COLO829 (cell line): ENCODE measurements at regions not wholly inside any gene's neighbourhood (a gene's known extent, or its start where the extent isn't known, plus 50 kb on each side); places are given as distances from the start of the nearest gene placed in this dataset.

Experiments
- DNase-seq: peaks from one replicate; pipeline ENCODE4 v3.0.0; 2012; ENCODE audit warnings: low spot score

DNA sequence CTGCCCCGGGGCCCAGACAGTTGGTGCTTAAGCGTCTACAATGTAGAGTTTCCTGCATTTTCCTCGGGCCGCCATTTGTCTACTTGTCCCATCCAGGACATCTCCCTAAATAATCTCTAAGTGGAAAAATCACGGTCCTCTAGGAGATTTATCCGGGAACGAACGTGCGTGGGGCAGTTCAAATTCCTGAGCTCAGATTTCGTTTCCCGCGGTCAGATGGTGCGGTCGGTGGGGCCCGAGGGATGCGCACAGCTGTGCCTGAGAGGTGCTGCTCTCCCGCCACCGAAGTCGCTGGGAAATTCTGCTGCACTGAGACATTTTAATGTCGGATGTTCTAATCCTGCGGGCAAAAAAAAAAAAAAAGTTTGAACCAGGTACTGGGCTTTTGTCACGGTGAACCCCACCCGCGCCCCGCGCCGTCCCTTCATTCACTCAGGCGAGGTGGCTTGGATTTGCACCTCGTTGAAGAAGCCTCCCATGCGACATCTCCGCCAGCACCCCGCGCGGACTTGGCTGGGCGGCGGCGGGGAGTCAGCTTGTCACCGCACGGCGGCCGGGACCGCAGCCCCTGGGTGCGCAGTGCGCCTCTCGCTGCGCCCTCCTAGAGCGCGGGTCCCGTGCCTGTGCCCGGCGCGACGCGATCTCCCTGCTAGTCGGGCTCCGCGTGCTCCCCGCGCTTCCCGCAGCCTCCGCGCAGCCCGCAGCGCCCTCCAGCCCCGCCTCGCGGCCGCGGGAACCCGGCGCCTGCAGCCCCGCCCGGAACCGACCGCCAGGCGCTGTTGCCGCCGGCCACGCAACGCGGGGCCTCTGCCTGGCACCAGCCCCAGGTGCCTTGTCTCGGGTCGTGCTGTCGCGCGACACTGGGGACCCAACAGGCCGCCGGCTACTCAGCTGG, 191.9 kb upstream of the TCF4 start:
- no peak for DNase-seq

DNA sequence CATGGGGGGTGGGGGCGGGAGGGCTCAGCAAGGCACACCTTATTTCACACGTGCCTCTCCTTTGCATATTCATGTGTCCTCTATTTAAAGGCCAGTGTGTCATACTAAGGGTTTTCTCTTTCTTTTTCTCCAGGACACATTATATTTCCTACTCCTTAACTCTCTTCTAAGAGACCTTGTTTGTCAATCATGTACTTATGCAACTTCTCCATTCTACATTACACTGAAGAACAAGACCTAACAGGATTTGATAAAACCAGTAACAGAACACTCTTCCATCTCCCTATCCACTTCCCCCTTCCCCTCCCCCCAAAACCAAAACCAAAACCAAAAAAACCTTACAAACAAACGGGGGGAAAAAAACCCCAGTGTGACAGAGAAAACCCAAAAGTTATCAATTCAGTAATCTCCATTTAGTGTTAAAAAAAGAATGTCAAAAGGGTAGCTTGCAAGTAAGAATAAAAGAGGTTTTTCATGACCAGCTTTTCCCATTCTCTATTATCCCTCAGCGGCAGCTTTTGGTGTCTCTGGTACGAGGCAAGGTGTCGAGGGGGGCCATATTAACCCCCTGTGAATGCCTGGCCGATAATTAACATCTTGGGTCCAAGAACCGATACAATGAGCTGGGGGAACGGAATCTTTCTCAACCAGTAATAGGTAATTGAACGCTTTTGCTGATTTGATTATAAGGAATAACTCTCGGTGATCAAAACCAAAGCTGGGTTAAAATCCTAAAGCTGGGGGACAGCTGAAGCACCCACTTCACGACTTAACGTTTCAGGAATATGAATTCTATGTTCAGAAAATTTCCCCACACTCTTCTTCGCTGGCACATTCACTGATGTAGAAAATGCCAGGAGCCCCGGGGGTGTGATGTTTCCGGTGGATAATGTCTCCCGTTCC, 191.0 kb upstream of the TCF4 start:
- no peak for DNase-seq

DNA sequence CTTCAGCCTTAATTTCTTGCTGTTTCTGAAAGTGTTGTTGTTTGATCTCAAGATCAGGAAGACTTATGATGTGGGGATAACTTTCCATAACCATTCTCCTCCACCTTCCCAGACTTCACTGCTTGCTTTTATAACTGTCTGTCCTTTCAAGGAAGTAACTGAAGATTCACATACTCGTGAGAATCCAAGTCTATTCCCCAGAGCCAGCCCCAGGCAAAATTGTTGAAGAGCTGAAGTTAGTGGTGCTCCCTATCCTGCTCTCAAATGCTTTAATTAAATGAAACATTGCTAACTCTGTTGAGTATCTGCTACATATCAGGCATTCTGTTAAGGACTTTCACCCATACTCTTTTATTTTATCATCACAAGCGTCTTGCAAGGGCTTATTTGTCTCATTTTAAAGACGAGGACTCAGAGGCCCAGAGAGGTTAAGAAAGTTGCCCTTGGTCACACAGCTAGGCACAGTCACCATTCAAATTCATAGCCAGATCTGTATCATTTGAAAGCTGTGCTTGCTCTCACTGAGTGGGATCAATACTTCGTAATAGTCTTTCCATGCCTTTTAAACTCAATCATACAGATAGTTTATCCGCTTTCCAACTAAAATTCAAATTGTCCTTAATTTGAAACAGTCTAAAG, 189.8 kb upstream of the TCF4 start:
- DNase-seq = no peak

DNA sequence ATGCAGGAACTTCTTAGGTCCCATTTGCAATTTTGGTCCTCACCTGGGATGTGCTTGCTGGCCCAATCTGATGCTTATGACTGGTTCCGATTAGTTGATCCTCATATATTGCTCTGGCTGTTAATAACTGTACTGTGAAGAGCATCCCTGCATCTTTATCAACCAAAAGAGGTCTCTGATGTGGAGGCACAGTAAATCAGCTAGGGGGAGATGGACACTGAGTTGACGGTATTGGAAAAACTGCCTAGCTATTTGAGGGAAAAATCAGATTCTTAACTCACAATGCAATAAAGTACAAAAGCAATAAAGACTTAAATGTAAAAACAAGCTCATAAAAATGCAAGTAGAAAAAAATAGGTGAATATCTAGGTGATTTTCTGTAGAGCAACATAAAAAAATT, 188.0 kb upstream of the TCF4 start:
- no peak for DNase-seq

DNA sequence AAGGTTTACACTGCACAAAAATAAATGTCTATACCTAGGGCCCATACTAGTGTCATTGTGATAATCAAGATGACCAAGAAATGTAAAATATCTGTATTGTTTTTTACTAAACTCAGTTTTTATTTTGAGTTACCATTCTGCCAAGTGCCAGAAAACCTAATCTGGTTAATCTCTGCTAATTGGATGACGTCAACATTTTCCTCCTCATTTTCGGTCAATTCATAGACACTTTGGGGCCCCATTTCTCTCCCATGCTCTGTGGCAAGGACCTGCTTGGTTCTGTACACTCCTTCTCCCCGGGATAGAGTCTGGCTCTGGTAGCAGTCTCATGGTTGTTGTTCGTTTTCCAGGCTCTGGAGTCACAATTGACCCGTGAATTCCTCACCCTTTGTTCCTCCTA, 186.5 kb upstream of the TCF4 start:
- no peak for DNase-seq

DNA sequence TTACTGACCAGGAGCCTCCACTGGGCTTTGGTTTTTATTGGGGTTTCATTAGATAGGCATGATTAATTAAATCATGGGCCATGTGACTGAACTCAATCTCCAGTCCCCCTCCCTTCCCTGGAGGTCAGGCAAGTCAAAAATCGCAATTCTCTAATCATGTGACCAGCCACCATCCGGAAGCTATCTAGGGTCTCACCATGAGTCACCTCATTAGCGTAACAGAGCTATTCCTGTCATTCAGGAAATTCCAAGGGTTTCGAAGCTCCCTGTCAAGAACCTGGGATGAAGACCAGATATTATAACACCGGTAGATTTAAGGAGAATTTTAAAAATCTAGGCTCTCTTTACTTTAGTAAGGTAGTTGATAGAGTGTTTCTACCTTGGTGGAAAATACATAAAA, 180.3 kb upstream of the TCF4 start:
- DNase-seq = no peak

DNA sequence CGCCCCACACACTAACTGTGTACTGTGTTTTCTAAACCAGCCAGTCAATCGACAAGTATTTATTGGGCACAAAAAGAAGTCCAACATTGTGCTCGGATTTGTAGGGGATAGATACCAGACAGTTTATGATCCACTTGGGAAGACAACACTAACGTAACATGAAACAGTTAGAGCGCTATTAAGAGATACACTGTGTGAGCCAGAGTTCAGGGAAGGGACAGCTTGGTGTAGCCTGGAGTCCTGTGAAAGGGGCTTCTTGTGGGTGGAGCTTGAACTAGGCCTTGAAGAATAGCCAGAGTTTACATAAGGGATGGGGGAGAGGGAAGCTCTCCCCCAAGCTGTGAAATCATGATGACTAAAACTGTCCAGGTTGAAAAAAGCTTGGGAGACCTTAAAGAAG, 176.4 kb upstream of the TCF4 start:
- no peak for DNase-seq

DNA sequence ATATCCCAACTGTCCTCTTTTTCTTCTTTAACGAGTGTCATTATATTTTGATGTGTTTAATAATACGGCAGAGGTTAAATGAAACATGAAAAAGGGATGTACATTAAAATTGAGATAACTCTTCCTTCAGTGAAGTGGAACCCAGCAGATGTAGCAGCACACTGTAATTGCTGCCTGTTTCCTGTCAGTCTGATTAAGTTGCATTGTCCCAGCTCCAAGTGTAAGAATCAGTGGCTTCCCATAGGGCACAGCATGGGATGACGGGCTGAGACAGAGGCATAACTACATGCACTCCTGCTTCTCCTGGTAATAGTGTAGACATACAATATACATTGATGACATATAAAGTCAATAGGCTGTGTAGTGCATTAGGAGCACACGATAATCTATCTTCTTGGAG, 175.8 kb upstream of the TCF4 start:
- DNase-seq = no peak

DNA sequence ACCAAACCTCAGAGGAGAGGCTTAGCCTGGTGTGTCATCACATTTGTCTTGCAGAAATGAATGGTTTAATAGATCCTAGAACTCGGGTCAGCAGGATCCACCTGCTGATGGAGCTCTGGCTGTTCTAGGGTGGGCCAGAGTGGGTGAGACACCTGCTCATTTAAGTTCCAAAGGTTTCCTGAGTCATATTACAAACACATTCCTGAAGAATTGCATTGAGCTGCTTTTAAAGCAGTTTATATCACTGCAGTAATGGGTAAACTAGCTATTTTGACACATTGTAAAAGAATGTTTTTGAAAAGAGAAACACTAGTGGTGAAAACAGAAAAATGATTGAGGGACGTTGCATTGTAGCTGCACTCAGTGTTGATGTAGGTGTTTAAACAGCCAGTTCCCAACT, 175.3 kb upstream of the TCF4 start:
- no peak for DNase-seq

DNA sequence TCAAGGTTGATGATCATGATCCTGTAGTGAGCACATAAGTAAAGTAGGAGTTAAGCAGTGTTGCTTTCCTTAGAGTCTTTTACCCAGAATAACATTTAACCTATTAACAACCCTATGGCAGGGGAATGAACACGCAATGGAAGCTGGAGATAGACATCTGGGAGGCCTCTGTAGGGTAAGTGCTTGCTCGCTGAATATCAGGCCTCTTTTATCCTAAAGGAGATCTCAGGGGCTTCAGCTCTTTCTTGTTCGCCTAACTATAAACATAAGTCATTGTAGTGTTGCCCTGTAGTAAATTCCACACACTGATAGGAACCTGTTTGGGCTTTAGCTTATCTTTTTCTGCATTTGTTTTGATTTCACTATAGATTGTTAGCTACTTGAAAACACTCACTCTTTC, 174.4 kb upstream of the TCF4 start:
- DNase-seq = no peak

DNA sequence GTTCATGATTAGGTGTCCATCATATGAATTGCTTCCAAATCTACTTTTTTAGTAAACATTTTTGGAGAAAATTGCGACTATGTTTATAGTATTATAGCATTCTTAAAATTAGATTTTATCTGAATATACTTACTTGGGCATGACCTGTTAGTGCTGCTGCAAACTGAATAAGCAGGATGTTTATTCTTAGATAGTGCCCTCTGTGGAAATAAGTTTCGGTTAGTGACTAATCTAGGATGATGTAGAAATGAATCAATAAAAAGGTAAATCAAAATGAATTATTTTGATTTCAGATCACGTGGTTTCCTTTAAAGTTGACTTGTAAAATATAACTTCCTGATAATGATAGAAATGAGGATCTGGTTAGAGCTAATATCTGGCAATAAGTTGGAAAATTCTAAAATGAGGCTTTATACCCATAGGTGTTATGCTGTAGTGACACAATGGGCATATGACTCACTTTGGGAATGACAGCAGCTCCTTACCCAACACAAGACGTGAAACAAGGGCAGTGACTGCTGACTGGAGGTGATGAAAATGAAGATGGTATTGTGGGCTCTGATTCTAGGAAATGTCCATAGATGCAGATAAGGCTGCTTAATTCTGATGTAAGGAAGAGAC, 165.8 kb upstream of the TCF4 start:
- DNase-seq = no peak

DNA sequence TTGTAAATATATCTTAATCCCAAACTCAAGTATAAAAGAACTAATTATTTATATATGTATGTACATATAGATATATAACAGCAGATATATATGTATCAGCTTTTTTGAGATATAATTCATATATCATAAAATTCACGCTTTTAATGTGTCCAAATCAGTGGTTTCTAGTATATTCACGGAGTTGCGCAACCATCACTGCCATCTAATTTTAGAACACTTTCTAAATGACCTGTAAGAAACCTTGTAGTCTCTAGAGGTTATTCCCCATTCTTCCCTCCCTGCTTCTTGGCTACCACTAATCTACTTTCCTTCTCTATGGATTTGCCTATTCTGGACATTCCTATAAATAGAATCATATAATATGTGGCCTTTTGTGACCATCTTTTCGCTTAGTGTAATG, 163.5 kb upstream of the TCF4 start:
- no peak for DNase-seq

DNA sequence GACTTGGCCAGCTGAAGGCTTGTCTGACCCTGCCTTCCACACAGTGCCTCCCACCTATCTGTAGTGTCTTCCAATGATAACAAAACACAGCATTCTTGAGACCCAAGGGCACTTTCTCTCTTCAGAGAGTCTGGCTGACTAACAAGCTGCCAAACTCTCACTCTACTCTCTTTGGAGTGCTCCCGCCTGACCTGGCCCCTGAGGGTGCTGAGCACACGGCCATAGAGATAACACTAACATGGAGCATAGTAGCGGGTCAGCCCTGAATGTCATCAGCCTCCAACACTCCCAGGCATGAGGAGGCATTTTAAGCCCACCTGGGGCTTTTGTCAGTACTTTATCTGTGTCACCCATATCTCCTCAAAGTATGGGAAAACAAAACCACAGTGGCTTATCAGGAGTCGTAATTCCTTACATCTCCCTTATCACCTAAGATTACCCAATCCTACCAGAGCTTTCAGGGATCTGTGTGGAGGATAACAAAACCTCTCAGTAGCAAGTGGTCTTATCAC, 160.3 kb upstream of the TCF4 start:
- DNase-seq = no peak

DNA sequence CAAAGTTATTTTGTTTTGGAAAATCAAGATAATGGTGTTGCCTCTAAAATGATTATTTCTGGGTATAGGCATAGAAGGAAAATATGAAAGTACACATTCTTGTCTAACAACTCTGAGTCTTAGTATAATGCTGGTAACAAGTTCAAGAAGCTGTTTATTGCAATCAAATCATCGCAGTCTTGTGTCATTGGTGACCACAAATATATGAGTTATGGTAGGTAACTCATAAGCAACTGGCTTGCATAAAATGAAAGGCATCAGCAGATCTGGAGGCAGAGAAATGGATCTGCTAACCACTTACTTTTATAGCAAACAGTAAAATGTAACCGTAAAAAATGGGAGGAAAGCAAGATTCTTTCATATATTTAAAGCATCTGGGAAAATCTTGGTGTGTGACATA, 156.2 kb upstream of the TCF4 start:
- DNase-seq = no peak

DNA sequence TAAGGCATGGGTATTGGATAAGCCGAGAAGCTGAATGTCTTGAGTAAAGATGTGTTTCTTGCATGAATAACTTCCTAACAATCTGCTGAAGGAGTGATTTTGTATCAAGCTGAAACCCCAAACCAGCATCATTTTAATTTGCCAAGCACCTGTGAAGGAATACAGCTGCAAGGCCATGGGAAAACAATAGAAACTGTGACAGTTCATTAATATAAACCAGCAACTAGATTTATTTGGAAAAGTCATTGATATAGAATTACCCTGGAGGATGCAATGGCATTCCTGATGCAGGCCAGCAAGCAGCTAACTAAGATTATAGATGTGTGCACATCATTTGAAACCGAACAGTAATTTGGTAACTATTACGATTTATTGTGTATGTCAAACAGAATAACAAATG, 155.7 kb upstream of the TCF4 start:
- DNase-seq = no peak

DNA sequence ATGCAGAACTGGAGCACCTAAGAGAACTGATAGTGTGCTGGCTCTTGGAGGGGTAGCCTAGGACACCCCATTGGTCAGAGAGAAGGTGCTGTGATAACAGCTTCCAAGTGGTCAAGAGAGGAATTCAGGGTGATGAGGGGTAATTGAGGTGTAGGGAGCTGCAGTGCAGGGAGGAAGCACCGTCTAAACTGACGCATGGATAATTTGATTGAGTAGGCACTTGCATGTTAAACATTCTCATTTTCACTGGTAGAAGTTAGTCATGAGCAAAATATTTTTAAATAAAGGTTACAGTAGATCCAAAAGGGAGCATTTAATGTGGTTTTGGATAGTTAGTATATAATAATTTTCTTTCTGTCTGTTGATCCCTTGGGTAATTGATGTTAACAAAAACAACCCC, 155.1 kb upstream of the TCF4 start:
- no peak for DNase-seq

DNA sequence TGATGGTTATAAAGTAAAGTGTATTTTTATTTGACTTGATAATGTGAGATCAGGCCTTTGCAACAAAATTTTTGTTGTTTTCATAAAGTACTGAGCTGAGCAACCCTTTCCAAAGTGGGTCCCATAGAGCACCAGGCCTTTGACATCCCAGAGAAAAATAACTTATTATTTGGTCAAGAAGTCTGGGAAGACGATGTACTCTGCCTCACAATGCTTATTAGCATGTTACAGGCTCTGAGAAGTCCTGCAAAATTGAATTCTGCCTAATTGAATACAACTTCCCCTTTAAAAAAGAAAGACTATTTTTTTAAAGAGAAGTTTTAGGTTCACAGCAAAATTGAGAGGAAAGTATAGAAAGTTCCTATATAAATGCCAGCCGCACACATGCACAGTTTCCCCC, 151.5 kb upstream of the TCF4 start:
- no peak for DNase-seq

DNA sequence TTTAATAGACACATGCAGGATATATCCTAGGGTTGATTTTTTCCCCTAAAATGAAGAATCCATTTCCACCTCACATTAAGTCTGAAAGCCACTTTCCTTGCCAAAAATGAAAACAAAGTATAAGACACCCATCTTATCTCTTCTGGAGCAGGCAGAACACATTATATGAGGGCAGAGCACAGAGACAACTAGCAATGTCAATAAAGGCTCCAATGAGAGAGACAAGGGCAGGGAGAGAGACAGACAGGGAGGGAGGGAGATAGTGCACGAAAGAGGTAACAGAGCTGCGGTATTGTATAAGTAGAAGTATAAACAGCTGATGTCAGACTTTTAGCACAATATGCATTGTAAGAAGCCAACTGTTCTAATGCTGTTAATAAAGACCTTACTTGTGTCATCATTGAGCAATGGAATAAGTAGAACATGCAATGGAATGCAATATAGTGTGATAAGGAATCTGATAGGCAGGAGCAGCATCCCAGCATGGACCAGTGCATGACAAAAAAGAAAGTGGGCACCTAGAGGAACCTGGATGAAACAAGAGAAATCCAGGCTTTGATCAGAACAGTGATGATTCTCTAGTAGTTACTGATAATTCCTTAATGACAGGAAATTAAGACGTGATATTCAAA, 150.6 kb upstream of the TCF4 start:
- DNase-seq = no peak

DNA sequence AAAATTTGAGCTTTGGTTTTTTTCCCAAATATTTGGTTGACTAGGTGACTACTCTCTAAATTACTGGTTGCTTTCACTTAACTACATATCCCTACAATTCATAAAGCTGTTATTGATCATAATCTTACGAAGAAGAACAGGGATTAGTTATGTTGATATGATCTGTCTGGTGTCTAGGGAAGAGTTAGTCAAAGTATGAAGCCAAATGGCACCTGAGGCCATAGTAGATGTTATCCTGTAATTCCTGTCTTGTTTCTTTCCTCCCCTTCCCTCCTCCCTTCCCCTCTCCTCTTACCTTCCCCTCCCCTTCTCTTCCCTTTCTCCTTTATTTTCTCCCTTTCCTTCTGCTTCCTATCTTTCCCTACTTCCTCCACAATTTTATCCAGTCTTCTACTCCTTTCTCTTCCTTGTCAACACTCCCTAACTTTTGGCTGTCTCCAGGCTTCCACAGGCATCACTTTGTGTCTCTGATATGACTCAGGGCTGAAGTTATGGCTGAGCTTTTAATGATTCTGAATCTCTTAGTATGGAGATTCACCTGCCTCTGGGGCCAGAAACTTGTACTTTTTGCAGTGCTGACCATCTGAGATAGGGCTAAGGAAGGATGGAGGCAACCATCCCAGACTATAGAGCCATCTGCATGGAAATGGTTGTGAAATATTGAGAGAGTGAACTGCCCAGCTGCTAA, 149.9 kb upstream of the TCF4 start:
- no peak for DNase-seq

DNA sequence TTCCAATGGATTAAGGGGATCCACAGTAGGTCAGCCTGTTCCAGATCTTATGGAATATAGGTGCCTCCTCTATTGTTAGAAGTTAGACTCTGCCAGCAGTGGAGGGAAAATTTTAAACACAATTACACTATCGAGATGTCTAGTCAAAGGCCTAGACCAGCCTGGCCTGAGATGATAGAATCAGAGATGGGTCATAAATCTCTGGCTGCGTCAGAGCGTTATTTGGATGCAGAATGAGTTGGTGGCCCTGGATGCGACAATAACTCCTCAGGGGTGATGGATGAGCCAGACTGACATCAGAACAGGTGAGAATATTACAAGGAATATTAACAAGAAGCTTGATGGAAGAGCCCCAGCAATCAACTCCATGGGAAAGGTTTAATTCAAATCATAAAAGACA, 149.3 kb upstream of the TCF4 start:
- DNase-seq = no peak

DNA sequence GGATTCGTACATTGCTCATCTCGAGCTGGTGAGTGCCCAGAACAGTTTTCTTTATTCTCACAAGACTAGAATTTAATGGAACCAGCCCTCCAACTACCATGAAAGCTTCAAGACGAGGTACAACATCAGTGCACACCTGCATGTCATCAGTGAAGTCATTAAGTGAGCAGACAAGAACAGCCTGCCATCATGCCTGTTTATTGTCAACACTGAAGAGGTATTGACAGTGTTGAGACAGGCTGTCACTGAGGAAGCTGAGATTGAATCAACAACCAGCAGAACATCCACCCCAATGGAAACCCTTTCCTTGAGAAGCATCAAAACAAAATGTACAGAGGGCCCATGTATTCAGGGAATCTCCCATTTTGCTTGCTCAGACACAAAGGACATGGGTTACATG, 148.0 kb upstream of the TCF4 start:
- no peak for DNase-seq
